ENCODE measurements at regions not wholly inside any gene's neighbourhood (a gene's known extent, or its start where the extent isn't known, plus 50 kb on each side); places are given as distances from the start of the nearest gene placed in this dataset.

- TF ChIP-seq CTCF (IDR thresholded peaks at IDR 0.05; ENCODE audit: low read depth, low read length): no peak
- 0 out of 2 replicates have a peak, but pooled peaks have one; percentile 24 for TF ChIP-seq EZH2phosphoT487 (IDR thresholded peaks at IDR 0.05; ENCODE audit: low read depth)
These were observed 492.1 kb upstream of the CADM1 start for GRCh38 chr11:115996125-115996807.

Measured in OCI-LY3 (cell line).